Liver (tissue), 3 donors: ENCODE measurements at regions not wholly inside any gene's neighbourhood (a gene's known extent, or its start where the extent isn't known, plus 50 kb on each side); places are given as distances from the start of the nearest gene placed in this dataset.

Source experiments
- CTCF ChIP-seq: fragments of 150-350 bp; IDR thresholded peaks from 2 replicates; pipeline ENCODE4 v1.5.1; 2017; ENCODE audit warnings: improper control_type of control experiment, low read depth, low read length; ENCODE audit not compliant: missing input control
- FOXA1 ChIP-seq: IDR thresholded peaks from 2 replicates; pipeline ENCODE4 v1.6.1; 2016; ENCODE audit warnings: antibody characterized with exemption
- MAX ChIP-seq: IDR thresholded peaks from 2 replicates; pipeline ENCODE4 v1.6.1; 2016; ENCODE audit warnings: antibody characterized with exemption
- RAD21 ChIP-seq, 2 donors: IDR thresholded peaks; 2 replicates each; pipeline ENCODE4 v1.6.1; 2016; ENCODE audit warnings: antibody characterized with exemption in 2 of 2, mild to moderate bottlenecking in 2 of 2
- RXRA ChIP-seq, 2 donors: IDR thresholded peaks; 2 replicates each; pipeline ENCODE4 v1.6.1; 2017 to 2018; ENCODE audit warnings: antibody characterized with exemption in 2 of 2, mild to moderate bottlenecking in 1 of 2
- TAF1 ChIP-seq: conservative IDR thresholded peaks from 2 replicates; pipeline ENCODE4 v1.6.1; 2016; ENCODE audit warnings: antibody characterized with exemption, mild to moderate bottlenecking
- TF ChIP-seq, protein P1 (sequence below): IDR thresholded peaks from 2 replicates; pipeline ENCODE4 v1.6.1; 2016; ENCODE audit warnings: antibody characterized with exemption, mild to moderate bottlenecking
- donor health status: healthy.
- donor health status: healthy.

- TF ChIP-seq RAD21 (IDR thresholded peaks at IDR 0.05), result no peak
- TF ChIP-seq, protein P1, sequence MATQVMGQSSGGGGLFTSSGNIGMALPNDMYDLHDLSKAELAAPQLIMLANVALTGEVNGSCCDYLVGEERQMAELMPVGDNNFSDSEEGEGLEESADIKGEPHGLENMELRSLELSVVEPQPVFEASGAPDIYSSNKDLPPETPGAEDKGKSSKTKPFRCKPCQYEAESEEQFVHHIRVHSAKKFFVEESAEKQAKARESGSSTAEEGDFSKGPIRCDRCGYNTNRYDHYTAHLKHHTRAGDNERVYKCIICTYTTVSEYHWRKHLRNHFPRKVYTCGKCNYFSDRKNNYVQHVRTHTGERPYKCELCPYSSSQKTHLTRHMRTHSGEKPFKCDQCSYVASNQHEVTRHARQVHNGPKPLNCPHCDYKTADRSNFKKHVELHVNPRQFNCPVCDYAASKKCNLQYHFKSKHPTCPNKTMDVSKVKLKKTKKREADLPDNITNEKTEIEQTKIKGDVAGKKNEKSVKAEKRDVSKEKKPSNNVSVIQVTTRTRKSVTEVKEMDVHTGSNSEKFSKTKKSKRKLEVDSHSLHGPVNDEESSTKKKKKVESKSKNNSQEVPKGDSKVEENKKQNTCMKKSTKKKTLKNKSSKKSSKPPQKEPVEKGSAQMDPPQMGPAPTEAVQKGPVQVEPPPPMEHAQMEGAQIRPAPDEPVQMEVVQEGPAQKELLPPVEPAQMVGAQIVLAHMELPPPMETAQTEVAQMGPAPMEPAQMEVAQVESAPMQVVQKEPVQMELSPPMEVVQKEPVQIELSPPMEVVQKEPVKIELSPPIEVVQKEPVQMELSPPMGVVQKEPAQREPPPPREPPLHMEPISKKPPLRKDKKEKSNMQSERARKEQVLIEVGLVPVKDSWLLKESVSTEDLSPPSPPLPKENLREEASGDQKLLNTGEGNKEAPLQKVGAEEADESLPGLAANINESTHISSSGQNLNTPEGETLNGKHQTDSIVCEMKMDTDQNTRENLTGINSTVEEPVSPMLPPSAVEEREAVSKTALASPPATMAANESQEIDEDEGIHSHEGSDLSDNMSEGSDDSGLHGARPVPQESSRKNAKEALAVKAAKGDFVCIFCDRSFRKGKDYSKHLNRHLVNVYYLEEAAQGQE, result no peak
- no peak for TF ChIP-seq CTCF
- TF ChIP-seq MAX, result no peak
- TF ChIP-seq RXRA (IDR thresholded peaks at IDR 0.05), result no peak
- TF ChIP-seq TAF1, result no peak
- no peak for TF ChIP-seq FOXA1
Observed at GRCh38 chr11:122033631-122034030, 82.4 kb downstream of the BLID start.
